Loucy (cell line): ENCODE measurements at regions not wholly inside any gene's neighbourhood (a gene's known extent, or its start where the extent isn't known, plus 50 kb on each side); places are given as distances from the start of the nearest gene placed in this dataset.

Experiments
- H2AFZ ChIP-seq: fragments of 200-600 bp; sonication (generic); 2 replicates; pipeline ENCODE4 v1.6.0; 2016; ENCODE audit warnings: antibody characterized with exemption, mild to moderate bottlenecking, low read length, moderate library complexity
- H3F3A ChIP-seq: fragments of 200-600 bp; 2 replicates; pipeline ENCODE4 v1.6.0; 2016; ENCODE audit warnings: antibody characterized with exemption, low read depth, mild to moderate bottlenecking
- H3K27me3 ChIP-seq: fragments of 200-600 bp; sonication (generic); 2 replicates; pipeline ENCODE4 v1.6.1; 2014; ENCODE audit warnings: low read length, mild to moderate bottlenecking; ENCODE audit not compliant: insufficient read depth, poor library complexity, severe bottlenecking
- H3K36me3 ChIP-seq: fragments of 200-600 bp; sonication (generic); 2 replicates; pipeline ENCODE4 v1.6.1; 2016; ENCODE audit warnings: low read length; ENCODE audit not compliant: insufficient read depth
- H3K4me1 ChIP-seq: fragments of 200-600 bp; sonication (generic); 2 replicates; pipeline ENCODE4 v1.5.1; 2014; ENCODE audit warnings: low read length, mild to moderate bottlenecking; ENCODE audit not compliant: insufficient read depth, poor library complexity, severe bottlenecking
- H3K4me2 ChIP-seq: fragments of 200-600 bp; sonication (generic); 2 replicates; pipeline ENCODE4 v1.6.0; 2014; ENCODE audit warnings: antibody characterized with exemption, low read length, low read depth, mild to moderate bottlenecking; ENCODE audit not compliant: poor library complexity, severe bottlenecking
- H3K4me3 ChIP-seq: fragments of 200-600 bp; sonication (generic); 2 replicates; pipeline ENCODE4 v1.5.1; 2014; ENCODE audit warnings: low read length, mild to moderate bottlenecking, mixed read lengths; ENCODE audit not compliant: poor library complexity, severe bottlenecking
- H3K79me2 ChIP-seq: fragments of 200-600 bp; sonication (generic); 2 replicates; pipeline ENCODE4 v1.6.1; 2014; ENCODE audit warnings: low read length; ENCODE audit not compliant: insufficient read depth
- H3K9ac ChIP-seq: fragments of 200-600 bp; sonication (generic); 2 replicates; pipeline ENCODE4 v1.6.0; 2014; ENCODE audit warnings: mild to moderate bottlenecking, low read depth, low read length, moderate library complexity; ENCODE audit not compliant: poor library complexity, severe bottlenecking
- H3K9me2 ChIP-seq: fragments of 200-600 bp; sonication (generic); replicated peaks from 2 replicates; pipeline ENCODE4 v1.6.1; 2016; ENCODE audit warnings: low read depth, low read length, mixed read lengths
- H3K9me3 ChIP-seq: fragments of 200-600 bp; sonication (generic); 2 replicates; pipeline ENCODE4 v1.6.1; 2014; ENCODE audit warnings: mild to moderate bottlenecking, antibody characterized with exemption, low read length, low read depth; ENCODE audit not compliant: insufficient read depth
- H4K20me1 ChIP-seq: fragments of 200-600 bp; sonication (generic); 2 replicates; pipeline ENCODE4 v1.6.0; 2014; ENCODE audit warnings: antibody characterized with exemption, low read length, mild to moderate bottlenecking; ENCODE audit not compliant: insufficient read depth, poor library complexity, severe bottlenecking
- EZH2phosphoT487 ChIP-seq: fragments of 200-600 bp; IDR thresholded peaks from 2 replicates; pipeline ENCODE4 v1.6.1; 2018; ENCODE audit warnings: antibody characterized with exemption, mild to moderate bottlenecking, moderate library complexity, borderline replicate concordance
- TF ChIP-seq, protein P1 (sequence below): fragments of 200-600 bp; sonication (generic); conservative IDR thresholded peaks from 2 replicates; pipeline ENCODE4 v1.5.1; 2014; ENCODE audit warnings: mild to moderate bottlenecking, antibody characterized with exemption, low read length

DNA sequence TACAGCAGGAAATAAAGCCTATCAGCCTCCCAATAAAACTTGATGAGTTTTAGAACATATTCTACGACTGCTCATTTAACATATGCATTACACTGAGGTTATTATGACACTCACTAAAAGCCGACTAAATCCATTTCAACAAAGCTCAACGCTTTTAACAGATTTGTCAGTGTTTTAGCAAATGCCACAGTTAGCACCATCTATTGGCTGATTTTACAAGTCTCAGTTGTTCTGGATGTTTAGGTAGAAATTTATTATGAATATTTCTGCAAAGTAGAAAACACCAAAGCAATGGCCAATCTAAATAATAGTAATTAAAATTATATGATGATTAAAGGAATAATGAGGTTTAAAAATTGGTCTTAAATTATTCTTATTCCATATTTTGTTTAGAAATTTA lies 993.2 kb upstream of the PCDH7 start:
- Histone ChIP-seq H3K9me3 (no peaks in the 10 kb centered on the region), H3K9me2 (no peaks in the 10 kb centered on the region), H3K79me2 (no peaks in the 10 kb centered on the region), H3K9ac (no peak overlapping the region), H3K27me3 (no peaks in the 10 kb centered on the region), H3K4me2 (no peak overlapping the region), H3K4me1 (no peaks in the 10 kb centered on the region), H3F3A (no peaks in the 10 kb centered on the region), H3K4me3 (no peak overlapping the region), H2AFZ (no peak overlapping the region), H3K36me3 (no peaks in the 10 kb centered on the region), H4K20me1 (no peaks in the 10 kb centered on the region)
- TF ChIP-seq EZH2phosphoT487, result no peak
- TF ChIP-seq, protein P1, sequence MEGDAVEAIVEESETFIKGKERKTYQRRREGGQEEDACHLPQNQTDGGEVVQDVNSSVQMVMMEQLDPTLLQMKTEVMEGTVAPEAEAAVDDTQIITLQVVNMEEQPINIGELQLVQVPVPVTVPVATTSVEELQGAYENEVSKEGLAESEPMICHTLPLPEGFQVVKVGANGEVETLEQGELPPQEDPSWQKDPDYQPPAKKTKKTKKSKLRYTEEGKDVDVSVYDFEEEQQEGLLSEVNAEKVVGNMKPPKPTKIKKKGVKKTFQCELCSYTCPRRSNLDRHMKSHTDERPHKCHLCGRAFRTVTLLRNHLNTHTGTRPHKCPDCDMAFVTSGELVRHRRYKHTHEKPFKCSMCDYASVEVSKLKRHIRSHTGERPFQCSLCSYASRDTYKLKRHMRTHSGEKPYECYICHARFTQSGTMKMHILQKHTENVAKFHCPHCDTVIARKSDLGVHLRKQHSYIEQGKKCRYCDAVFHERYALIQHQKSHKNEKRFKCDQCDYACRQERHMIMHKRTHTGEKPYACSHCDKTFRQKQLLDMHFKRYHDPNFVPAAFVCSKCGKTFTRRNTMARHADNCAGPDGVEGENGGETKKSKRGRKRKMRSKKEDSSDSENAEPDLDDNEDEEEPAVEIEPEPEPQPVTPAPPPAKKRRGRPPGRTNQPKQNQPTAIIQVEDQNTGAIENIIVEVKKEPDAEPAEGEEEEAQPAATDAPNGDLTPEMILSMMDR, result no peak

DNA sequence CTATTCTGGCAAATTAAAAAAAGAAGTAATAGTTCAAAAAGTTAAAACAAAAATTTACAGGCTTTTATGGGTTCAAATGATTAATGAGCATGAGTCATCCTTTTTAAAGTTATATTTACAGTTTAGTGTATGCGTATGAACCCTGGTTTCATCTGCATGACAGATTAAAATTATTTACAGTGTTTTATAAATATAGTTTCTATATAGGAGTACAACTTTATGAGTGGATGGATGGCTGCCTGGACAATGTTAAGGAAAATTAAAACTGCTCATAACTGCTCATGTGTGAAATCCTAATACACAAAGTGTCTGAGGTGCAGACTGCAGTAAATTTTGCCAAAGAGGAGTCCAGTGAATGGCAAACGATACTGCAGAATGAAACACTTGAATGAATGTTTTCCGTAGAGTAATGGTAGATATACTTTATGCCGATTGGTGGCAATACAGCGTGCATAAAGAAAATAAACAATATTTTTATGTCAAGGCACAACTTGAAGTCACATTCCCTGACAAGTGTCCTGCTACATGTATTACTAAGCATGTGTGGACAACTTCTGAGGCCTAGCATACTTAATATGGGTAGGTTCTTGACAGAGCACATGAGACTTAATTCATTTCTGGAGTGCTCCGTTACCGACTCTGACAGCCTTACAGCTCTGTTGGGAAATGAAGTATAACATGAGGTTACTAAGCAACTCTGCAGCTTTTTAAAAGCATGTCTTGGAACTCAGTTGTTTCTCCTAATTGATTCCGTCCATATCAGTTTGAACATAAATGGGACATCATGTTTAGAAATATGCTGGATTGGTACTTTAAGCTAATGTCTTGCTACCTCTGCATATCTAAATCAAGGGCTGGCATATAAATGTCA lies 985.6 kb upstream of the PCDH7 start:
- no peak for TF ChIP-seq EZH2phosphoT487
- TF ChIP-seq, protein P1, result no peak
- no peak overlapping the region for H3K4me2 ChIP-seq
- H3K36me3 ChIP-seq, result no peaks in the 10 kb centered on the region
- H3K4me3 ChIP-seq, result no peak overlapping the region
- H3K79me2 ChIP-seq, result no peaks in the 10 kb centered on the region
- no peaks in the 10 kb centered on the region for H3K27me3 ChIP-seq
- no peaks in the 10 kb centered on the region for H3K9me2 ChIP-seq
- no peaks in the 10 kb centered on the region for H3F3A ChIP-seq
- no peaks in the 10 kb centered on the region for H3K4me1 ChIP-seq
- no peak overlapping the region for H2AFZ ChIP-seq
- H4K20me1 ChIP-seq, result no peaks in the 10 kb centered on the region
- H3K9me3 ChIP-seq, result no peaks in the 10 kb centered on the region
- H3K9ac ChIP-seq, result no peak overlapping the region

DNA sequence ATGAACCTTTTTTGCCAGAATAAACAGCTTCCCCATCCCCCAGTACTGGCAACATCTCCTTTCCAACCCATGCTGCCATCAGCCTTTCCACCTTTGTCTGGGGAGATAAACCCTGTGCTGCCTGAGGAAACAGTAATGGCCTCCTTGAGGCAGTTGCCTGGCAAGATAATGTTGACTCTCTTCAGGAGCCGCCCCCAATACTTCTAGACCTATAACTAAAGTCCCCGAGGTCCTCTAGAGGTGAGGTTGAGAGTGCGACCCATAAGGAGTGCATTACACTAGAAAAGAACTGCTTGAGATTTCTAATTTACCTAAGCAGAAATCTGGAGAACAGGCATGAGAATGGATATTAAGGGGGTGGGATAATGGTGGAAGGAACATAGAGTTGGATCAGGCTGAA lies 963.2 kb upstream of the PCDH7 start:
- Histone ChIP-seq H3K27me3 (no peaks in the 10 kb centered on the region), H3K79me2 (no peaks in the 10 kb centered on the region), H3K9me2 (no peaks in the 10 kb centered on the region), H3K4me2 (no peak overlapping the region), H3F3A (no peaks in the 10 kb centered on the region), H4K20me1 (no peaks in the 10 kb centered on the region), H3K9ac (no peak overlapping the region), H2AFZ (no peak overlapping the region), H3K36me3 (no peaks in the 10 kb centered on the region), H3K9me3 (no peaks in the 10 kb centered on the region), H3K4me3 (no peak overlapping the region), H3K4me1 (no peaks in the 10 kb centered on the region)
- no peak for TF ChIP-seq EZH2phosphoT487
- TF ChIP-seq, protein P1, result no peak
